RPMI7951 (cell line): ENCODE measurements at regions not wholly inside any gene's neighbourhood (a gene's known extent, or its start where the extent isn't known, plus 50 kb on each side); places are given as distances from the start of the nearest gene placed in this dataset.

Experiments used
- DNase-seq: peaks from one replicate; pipeline ENCODE4 v3.0.0-alpha.2; 2012; ENCODE audit warnings: low read depth

DNA sequence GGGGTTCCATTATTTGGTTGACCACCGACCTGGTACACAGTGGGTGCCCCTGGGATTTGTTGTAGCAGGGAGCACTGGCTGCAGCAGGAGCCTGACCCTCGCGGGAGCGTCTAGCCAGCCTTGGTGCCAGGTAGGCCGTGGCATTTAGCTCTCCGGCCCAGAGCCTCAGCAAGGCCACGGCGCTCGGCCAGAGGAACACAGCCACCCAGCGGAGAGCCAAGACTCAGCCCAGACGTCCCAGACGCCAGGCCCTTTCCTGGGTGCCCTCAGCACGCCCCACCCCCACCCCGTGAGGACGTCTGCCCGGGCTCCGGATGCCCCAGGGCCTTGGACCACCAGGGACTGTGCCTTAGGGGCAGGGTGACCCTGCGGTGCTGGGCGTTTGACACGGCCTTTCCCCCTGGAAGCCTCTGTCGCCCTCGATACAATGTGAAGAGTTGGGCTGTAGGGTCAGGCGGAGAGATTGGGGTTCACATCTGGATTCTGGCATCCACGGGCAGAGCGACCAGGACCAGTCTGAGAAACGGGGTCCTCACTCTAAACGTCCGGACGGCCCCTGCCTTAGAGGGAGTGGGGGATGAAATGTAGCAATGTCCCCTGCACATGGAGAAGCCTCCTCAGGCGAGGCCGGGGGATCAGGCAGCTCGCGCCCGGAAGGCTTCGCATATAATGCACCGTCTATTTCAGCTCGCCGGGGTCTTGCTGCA, 99.2 kb upstream of the FGF3 start:
- no peak for DNase-seq

GRCh38 chr11:69918938-69919650, 99.9 kb upstream of the FGF3 start:
- peak; percentile 60 for DNase-seq

DNA sequence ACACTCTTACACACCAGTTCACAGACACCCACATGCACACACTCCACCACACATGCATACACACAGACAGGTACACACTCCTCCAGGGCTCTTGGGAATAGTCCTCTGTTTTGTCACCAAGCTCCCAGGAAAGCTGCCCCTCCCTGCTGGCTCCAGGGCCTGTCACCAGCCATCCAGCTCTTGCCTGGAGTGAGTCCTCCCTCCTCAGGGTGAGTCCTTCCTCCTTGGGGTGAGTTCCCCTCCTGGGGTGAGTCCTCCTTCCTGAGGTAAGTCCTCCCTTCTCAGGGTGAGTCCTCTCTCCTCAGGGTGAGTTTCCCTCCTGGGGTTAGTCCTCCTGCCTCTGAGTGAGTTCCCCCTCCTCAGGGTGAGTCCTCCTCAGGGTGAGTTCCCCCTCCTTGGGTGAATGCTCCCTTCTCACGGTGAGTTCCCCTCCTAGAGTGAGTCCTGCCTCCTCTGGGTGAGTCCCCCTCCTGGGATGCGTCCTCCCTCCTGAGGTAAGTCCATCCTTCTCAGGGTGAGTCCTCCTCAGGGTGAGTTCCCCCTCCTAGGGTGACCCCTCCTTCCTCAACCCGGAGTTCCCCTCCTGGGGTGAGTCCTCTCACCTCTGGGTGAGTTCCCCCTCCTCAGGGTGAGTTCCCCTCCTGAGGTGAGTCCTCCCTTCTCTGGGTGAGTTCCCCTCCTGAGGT, 100.6 kb upstream of the FGF3 start:
- DNase-seq, result no peak

GRCh38 chr11:69920345-69921127, 101.3 kb upstream of the FGF3 start:
- DNase-seq, result no peak

- DNase-seq, result no peak
These were observed 102.2 kb upstream of the FGF3 start for GRCh38 chr11:69921128-69922014.

DNA sequence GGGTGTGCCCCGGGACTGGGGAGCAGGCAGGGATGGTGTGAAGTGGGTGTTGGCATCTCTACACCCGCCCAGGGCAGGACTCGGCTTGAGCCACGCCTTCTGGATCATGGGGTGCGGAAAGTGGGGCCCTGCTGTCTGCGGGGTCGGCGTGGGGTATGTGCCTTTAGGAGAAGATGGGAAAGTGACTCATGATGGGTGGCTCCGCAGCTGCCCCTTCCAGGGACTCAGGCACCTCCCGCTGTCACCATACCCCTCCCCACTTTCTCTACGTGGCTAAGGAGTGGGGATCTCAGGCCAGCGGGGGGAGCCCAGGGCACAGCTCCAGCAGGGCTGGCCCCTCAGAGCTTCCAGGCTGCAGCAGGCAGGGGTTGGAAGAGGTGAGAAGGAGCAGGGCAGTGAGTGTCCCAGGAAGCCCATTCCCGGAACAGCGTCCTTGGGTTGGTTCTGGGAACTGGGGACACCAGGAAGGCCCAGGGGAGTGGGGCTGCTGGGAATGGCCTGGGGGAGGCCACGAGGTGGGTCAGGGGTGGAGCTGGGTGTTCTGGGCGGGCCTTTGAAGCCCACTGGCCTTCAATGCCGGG, 102.9 kb upstream of the FGF3 start:
- peak; percentile 66 for DNase-seq

DNA sequence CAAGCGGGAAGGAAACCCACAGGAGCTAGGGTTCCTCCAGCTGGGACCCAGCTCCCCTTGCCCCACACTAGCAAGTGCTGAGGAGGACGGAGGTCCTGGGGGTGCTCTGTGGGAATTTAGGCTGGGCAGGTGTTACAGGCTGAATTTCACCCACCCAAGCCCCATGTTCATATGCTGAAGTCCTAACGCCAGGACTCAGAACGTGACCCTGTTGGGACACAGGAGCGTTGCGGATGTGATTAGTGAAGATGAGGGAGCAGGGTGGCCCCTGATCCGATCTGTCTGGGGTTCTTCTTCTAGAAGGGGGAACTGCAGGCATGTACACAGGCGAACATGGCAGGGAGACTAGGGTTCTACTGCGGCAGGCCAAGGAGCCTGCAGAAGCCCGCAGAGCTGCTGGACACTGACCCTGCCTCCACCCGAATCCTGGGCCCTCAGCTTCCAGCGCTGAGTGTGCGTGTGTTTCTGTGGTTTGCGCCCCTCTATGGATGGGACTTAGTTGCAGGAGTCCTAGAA, 103.4 kb upstream of the FGF3 start:
- no peak for DNase-seq

GRCh38 chr11:69923196-69923595, 104.0 kb upstream of the FGF3 start:
- DNase-seq, result no peak

DNA sequence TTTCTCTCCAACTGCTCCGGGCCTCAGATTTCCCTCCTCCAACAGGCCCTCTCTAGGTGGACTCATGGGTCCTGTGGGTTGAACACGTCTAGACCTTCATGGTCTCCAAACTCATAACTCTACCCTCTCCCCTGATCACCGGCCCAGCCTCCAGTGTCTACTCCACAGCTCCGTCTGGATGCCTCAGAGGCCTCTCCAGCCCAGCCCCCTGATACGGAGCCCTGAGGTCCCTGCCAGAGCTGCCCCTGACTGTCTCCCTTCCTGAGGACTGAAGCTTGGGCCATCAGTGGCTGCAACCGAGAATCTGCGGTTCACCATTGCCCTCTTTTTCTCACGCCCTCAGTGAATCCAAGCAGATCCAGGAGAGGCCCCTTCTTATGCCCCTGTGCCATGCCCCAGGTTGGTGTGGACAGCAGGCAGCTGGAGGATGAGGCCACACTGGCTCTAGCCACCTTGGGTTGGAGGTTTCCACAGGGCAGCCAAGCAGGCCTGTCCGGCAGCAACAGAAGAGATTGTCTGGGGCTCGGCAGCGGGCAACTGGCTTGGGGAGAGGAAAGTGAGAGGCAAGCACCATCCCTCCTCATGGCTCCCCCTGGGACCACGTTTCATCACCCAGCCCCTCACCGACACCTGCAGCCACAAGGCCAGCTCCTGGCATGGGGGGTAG, 104.6 kb upstream of the FGF3 start:
- no peak for DNase-seq

DNA sequence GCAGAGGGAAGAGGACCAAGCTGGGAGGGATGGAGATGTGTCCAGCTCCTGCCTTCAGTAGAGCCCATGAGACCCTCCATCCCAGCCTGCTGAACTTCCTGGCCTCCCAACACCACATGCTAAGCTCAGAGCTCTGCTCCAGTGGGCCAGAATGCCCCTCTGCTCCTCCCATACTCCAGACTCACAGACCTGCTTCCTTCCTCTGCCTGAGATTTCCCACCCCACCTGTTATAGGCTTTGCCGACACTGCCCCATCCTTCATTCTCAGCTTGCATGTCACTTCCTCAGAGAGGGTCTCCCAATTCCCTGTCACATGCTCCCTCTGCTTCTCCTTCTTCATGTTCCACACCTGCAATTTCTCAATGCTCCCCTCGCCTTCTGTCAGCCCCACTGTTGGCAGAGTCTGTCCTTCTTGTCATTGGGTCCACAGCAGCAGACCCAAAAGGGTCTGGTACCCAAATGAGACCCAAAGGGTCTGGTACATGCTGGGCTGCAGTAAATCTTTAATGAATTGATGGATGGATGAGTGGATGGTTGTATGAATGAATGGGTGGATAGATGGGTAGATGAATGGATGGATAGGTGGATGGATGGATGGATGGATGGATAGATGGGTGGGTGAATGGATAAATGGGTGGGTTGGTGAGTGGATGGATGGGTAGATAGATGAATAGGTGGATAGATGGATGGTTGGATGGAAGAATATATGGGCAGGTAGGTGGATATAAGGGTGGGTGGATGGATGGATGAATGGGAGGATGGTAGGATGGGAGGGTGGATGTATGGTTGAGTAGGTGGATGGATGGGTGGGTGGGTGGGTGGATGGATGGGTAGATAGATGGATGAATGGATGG, 105.3 kb upstream of the FGF3 start:
- no peak for DNase-seq

- DNase-seq, result peak; percentile 94
These were observed 106.4 kb upstream of the FGF3 start for GRCh38 chr11:69925366-69926196.

DNA sequence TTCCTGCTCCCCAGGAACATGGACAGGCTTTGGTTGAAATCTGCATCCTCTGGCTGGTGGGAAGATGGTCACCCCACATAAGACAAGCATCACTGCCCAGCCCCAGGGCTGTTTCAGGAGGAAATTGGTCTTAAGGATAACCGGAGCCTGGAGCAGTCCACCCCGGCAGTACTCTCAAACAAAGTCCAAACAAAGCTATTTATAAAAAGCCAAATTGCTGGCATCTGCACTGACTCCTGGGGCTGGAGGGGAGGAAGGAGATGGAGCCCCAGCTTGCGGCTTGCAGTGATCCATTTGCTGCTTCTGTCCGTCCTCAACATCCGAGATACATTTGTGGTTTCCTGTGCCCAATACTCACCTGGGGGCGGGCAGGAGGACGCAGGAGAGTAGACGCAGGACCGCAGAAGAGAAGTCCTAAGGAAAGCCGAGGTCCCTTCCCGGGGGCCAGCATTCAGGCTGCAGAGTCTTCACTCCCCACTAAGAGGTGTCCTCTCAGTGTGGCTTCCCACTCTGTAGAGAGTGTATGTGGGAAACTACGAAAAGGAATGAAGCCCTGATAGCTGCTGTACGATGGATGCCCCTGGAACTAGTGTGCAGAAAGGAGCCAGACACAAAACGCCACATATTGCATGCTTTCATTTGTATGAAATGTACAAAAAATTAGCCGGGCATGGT, 107.3 kb upstream of the FGF3 start:
- peak; percentile 89 for DNase-seq

DNA sequence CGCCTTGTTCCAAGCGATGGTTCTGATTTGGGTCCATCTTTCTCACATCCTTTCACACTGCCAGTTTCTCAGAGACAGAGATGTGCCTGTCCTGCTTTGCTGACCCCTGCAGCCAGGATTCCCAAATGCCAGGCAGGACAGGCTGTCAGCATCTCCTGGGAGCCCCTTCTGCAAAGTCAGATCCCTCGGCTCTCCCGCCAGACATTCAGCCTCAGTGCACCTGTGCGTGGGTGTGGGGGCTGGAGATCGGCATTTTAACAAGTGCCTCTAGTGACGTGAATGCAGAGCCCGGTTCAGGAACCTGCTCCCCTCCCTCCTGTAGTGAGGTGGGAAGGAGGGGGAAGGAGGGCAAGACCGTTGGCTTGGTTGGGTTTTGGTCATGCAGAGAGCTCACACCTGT, 108.9 kb upstream of the FGF3 start:
- no peak for DNase-seq

- DNase-seq, result no peak
These were observed 109.8 kb upstream of the FGF3 start for GRCh38 chr11:69928975-69929374.

GRCh38 chr11:69930081-69931059, 111.2 kb upstream of the FGF3 start:
- no peak for DNase-seq
